ENCODE measurements at regions not wholly inside any gene's neighbourhood (a gene's known extent, or its start where the extent isn't known, plus 50 kb on each side); places are given as distances from the start of the nearest gene placed in this dataset.

GRCh38 chr2:185990861-185991525, 252.4 kb downstream of the FSIP2 start:
- no peak for DNase-seq

GRCh38 chr2:185998562-185999070, 260.0 kb downstream of the FSIP2 start:
- DNase-seq = no peak

- DNase-seq = no peak
Observed at GRCh38 chr2:186009341-186009740, 270.7 kb downstream of the FSIP2 start.

GRCh38 chr2:186017278-186017677, 278.7 kb downstream of the FSIP2 start:
- DNase-seq = no peak

- DNase-seq = no peak
Observed at GRCh38 chr2:186024921-186025320, 286.3 kb downstream of the FSIP2 start.

- DNase-seq = no peak
Observed at GRCh38 chr2:186027922-186028321, 289.3 kb downstream of the FSIP2 start.

- DNase-seq = no peak
Observed at GRCh38 chr2:186031229-186031628, 292.6 kb downstream of the FSIP2 start.

GRCh38 chr2:186032102-186032738, 293.6 kb downstream of the FSIP2 start:
- DNase-seq = no peak

- DNase-seq = no peak
Observed at GRCh38 chr2:186032930-186033329, 294.3 kb downstream of the FSIP2 start.

GRCh38 chr2:186033541-186033940, 294.9 kb downstream of the FSIP2 start:
- DNase-seq = no peak

- DNase-seq = no peak
Observed at GRCh38 chr2:186036862-186037449, 298.4 kb downstream of the FSIP2 start.

GRCh38 chr2:186042207-186043028, 303.8 kb downstream of the FSIP2 start:
- no peak for DNase-seq

- DNase-seq = no peak
Observed at GRCh38 chr2:186044761-186045160, 306.2 kb downstream of the FSIP2 start.

- no peak for DNase-seq
Observed at GRCh38 chr2:186052930-186053329, 314.3 kb downstream of the FSIP2 start.

- DNase-seq = peak; percentile 58
Observed at GRCh38 chr2:186058614-186059013, 320.0 kb downstream of the FSIP2 start.

GRCh38 chr2:186059096-186059495, 320.5 kb downstream of the FSIP2 start:
- DNase-seq = peak; percentile 91

- no peak for DNase-seq
Observed at GRCh38 chr2:186060744-186061440, 322.3 kb downstream of the FSIP2 start.

- no peak for DNase-seq
Observed at GRCh38 chr2:186064507-186064906, 325.9 kb downstream of the FSIP2 start.

GRCh38 chr2:186065491-186065890, 326.9 kb downstream of the FSIP2 start:
- no peak for DNase-seq

- DNase-seq = peak; percentile 94
Observed at GRCh38 chr2:186068139-186068801, 329.7 kb downstream of the FSIP2 start.

GRCh38 chr2:186069676-186070075, 331.1 kb downstream of the FSIP2 start:
- no peak for DNase-seq

- no peak for DNase-seq
Observed at GRCh38 chr2:186085226-186085625, 346.6 kb downstream of the FSIP2 start.
